Right lobe of liver (tissue), 6 donors: ENCODE measurements at regions not wholly inside any gene's neighbourhood (a gene's known extent, or its start where the extent isn't known, plus 50 kb on each side); places are given as distances from the start of the nearest gene placed in this dataset.

Experiments used
- ATAC-seq, 4 donors: fragments of 200-7000 bp; cut with Tn5 transposase; one replicate each; pipeline ENCODE4 v1.9.1; 2020; ENCODE audit warnings: mild to moderate bottlenecking in 4 of 4, moderate library complexity in 4 of 4
- DNase-seq, 3 donors: peaks; one replicate each; pipeline ENCODE4 v3.0.0-alpha.2; 2020
- H3K27ac ChIP-seq, 3 donors: fragments of 200-600 bp; one replicate each; pipeline ENCODE4 v1.8.0; 2022
- H3K27me3 ChIP-seq, 2 donors: fragments of 200-600 bp; one replicate each; pipeline ENCODE4 v1.8.0; 2022
- H3K36me3 ChIP-seq, 4 donors: fragments of 200-600 bp; sonication (generic) in 1 of 4; one replicate each; pipeline versions ENCODE4 v1.5.1 to v1.8.0; 2017 to 2022; ENCODE audit warnings: control low read depth in 1 of 4
- H3K4me1 ChIP-seq, 4 donors: fragments of 200-600 bp; sonication (generic) in 1 of 4; one replicate each; pipeline versions ENCODE4 v1.5.1 to v1.8.0; 2017 to 2022; ENCODE audit warnings: control low read depth in 1 of 4
- H3K4me3 ChIP-seq, 3 donors: fragments of 200-600 bp; one replicate each; pipeline ENCODE4 v1.8.0; 2022
- H3K9me3 ChIP-seq, 4 donors: fragments of 200-600 bp; sonication (generic) in 1 of 4; one replicate each; pipeline versions ENCODE4 v1.5.1 to v1.8.0; 2017 to 2022; ENCODE audit warnings: control low read depth in 1 of 4
- CTCF ChIP-seq, 4 donors: fragments of 200-600 bp in 3 of 4; fragments of 450-650 bp in 1 of 4; IDR thresholded peaks; one replicate each; pipeline versions ENCODE4 v1.5.1 to v1.8.0; 2016 to 2022; ENCODE audit warnings: antibody characterized with exemption in 4 of 4, mild to moderate bottlenecking in 2 of 4
- POLR2A ChIP-seq: fragments of 450-650 bp; IDR thresholded peaks from one replicate; pipeline ENCODE4 v1.6.1; 2017; ENCODE audit warnings: antibody characterized with exemption, mild to moderate bottlenecking
- WGBS: methylation state at CpG from one replicate; pipeline ENCODE4 v1.1.6; 2018; ENCODE audit warnings: low coverage, low lambda C conversion rate; ENCODE audit not compliant: insufficient coverage; ENCODE audit errors: missing lambda C conversion rate; 5-methylcytosine and 5-hydroxymethylcytosine counted together
- intact Hi-C, 2 donors: fragments of 100-400 bp; cut with DNase I; formaldehyde crosslinking; loops; one replicate each; pipeline versions ENCODE4 v1.11.2 to v1.14.1; 2022
- donor health status: DM: no; HTN: yes; CAD: no.
- donor health status: DM: no; HTN: no; CAD: no.
- donor health status: DM: no; HTN: no; CAD: no.
- donor health status: DM: no; HTN: yes; CAD: no.
- donor health status: DM: no; HTN: yes; CAD: no.

DNA sequence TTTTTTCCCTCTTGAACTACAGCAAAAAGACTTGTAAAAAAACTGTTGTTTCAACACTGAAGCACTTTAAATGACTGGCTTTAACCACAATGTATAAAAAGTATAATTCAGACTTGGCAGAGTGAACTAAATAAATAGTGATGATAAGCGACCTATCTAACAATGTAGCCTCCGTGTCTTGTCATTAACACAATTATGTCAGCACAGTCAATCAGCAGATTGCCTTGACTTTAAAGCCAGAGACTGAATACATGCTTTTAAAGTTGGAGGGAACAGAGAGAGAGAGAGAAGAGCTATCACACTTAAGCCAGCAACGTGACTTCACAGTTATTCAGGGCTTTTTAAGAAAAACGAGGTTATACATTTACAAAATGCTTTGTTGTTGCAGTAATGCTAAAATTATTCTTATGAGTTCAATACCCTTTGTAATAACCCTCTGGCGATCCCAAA lies 378.1 kb downstream of the LMO4 start:
- Histone ChIP-seq H3K27ac (no peak overlapping the region), H3K4me1 (no peaks in the 10 kb centered on the region)
- ATAC-seq: no peak

DNA sequence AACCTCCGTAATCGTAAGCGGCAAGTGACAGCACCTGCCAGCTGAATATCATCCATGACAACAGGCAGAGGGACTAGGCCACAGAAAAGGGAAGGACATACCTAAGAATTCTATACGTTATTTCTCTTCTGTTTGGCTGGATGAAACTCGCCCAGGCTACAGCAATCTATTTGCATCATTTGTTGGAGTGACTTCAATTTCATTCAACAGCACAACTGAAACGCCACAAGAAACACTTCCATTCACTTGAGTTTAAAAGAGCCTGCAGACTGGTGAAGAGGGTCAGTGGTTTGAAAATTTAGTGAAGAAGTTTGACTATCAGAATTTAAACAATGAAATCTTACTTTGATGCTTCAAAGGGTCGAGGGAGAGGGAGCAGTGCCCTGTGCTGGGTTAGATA lies 378.7 kb downstream of the LMO4 start:
- Histone ChIP-seq H3K9me3 (no peaks in the 10 kb centered on the region), H3K27ac (no peak overlapping the region), H3K27me3 (no peaks in the 10 kb centered on the region), H3K4me3 (no peak overlapping the region), H3K36me3 (no peaks in the 10 kb centered on the region), H3K4me1 (no peaks in the 10 kb centered on the region)
- TF ChIP-seq CTCF (IDR thresholded peaks at IDR 0.05) (no peak), POLR2A (no peak)
- WGBS: 77% methylated on average over 7 of the region's 7 CpGs
- intact Hi-C loops: no loop called here
- ATAC-seq (no peak), DNase-seq (no peak)

More for the DNA sequence above, 378.1 kb downstream of the LMO4 start:
- Histone ChIP-seq H3K9me3 (no peaks in the 10 kb centered on the region), H3K27me3 (no peaks in the 10 kb centered on the region), H3K36me3 (no peaks in the 10 kb centered on the region), H3K4me3 (no peak overlapping the region)
- 61% methylated on average over 5 of the region's 5 CpGs for WGBS
- no peak for TF ChIP-seq CTCF (IDR thresholded peaks at IDR 0.05)
- no peak for TF ChIP-seq POLR2A
- DNase-seq: no peak
- intact Hi-C loops: no loop called here

DNA sequence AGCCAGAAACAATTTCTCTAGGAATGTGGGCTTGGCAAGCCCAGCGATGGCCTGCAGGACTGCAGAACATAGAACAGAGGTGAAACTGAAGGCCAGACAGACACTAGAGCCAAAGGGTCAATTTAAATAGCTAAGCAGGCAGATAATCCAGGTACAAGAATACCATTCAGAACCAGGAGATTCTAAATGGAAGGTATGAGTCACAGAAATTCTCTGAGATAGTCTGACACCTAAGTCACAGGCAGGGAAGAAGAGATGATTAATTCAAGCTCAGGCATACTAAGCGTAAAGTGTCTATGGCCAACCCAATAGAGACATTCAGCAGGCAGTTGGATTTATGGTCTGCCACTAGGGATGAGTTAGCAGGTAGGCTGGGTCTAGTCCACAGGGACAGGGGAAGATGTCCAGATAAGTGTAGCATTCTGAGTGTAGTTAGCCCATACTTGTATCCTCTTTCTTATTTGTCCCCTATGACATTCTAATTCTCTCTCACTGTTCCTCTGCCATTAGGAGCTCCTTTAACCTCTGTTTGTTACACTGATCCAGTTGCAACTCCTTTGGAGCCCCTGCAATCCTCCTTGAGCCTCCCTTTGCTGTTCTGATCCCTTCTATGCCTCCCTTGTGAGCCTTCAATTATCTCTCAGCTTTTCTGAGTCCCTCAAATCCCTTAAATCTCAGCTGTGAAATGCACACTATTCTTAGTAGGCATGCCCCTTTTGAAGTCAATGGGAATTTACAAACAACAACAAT lies 383.8 kb downstream of the LMO4 start:
- no peaks in the 10 kb centered on the region for H3K36me3 ChIP-seq
- no peaks in the 10 kb centered on the region for H3K27me3 ChIP-seq
- DNase-seq: no peak
- intact Hi-C loops: no loop called here
- WGBS: 75% methylated on average over 1 of the region's 2 CpGs
- ATAC-seq: no peak
- no peak overlapping the region for H3K4me3 ChIP-seq
- no peaks in the 10 kb centered on the region for H3K4me1 ChIP-seq
- TF ChIP-seq POLR2A (no peak), CTCF (IDR thresholded peaks at IDR 0.05) (no peak)
- no peak overlapping the region for H3K27ac ChIP-seq
- H3K9me3 ChIP-seq: no peaks in the 10 kb centered on the region

GRCh38 chr1:87714278-87714677 lies 385.6 kb downstream of the LMO4 start:
- TF ChIP-seq POLR2A (no peak), CTCF (IDR thresholded peaks at IDR 0.05) (no peak)
- H3K36me3 ChIP-seq: no peaks in the 10 kb centered on the region
- no peaks in the 10 kb centered on the region for H3K9me3 ChIP-seq
- H3K4me1 ChIP-seq: no peaks in the 10 kb centered on the region
- DNase-seq (no peak), ATAC-seq (no peak)
- H3K4me3 ChIP-seq: no peak overlapping the region
- H3K27ac ChIP-seq: no peak overlapping the region
- WGBS: 80% methylated on average over 2 of the region's 2 CpGs
- intact Hi-C loops: no loop called here
- H3K27me3 ChIP-seq: no peaks in the 10 kb centered on the region
